ENCODE measurements at regions not wholly inside any gene's neighbourhood (a gene's known extent, or its start where the extent isn't known, plus 50 kb on each side); places are given as distances from the start of the nearest gene placed in this dataset.
A peak's percentile ranks its signal among the peaks of the same experiment; 100 is the strongest.

GRCh38 chr6:113111550-113111949, 745.6 kb upstream of the MARCKS start:
- Histone ChIP-seq H3K4me3 (replicated peaks; ENCODE audit: insufficient read depth, low read length) (no peak overlapping the region), H3K27me3 (ENCODE audit: insufficient read depth, poor library complexity, severe bottlenecking) (no peaks in the 10 kb centered on the region), H3K27ac (replicated peaks) (no peak overlapping the region)
- DNase-seq (ENCODE audit: low read depth in 1 of 2, low spot score in 1 of 2), result no peak
- TF ChIP-seq GABPA (IDR thresholded peaks at IDR 0.05; ENCODE audit: low read depth) (no peak), REST (IDR thresholded peaks at IDR 0.05; ENCODE audit: insufficient replicate concordance, low read depth) (no peak), CTCF (IDR thresholded peaks at IDR 0.05; ENCODE audit: insufficient read depth, low read length) (no peak), POLR2AphosphoS5 (IDR thresholded peaks at IDR 0.05; ENCODE audit: low read depth) (no peak), SPI1 (IDR thresholded peaks at IDR 0.05; ENCODE audit: borderline replicate concordance, low read depth) (no peak)

- no peak for DNase-seq (ENCODE audit: low read depth in 1 of 2, low spot score in 1 of 2)
- no peaks in the 10 kb centered on the region for H3K27me3 ChIP-seq (ENCODE audit: insufficient read depth, poor library complexity, severe bottlenecking)
- TF ChIP-seq REST (IDR thresholded peaks at IDR 0.05; ENCODE audit: insufficient replicate concordance, low read depth), result no peak
- no peak overlapping the region for H3K27ac ChIP-seq (replicated peaks)
- H3K4me3 ChIP-seq (replicated peaks; ENCODE audit: insufficient read depth, low read length), result no peak overlapping the region
These were observed 745.1 kb upstream of the MARCKS start for GRCh38 chr6:113112086-113112485.

- peak in 1 of 2 experiments; percentile 10 for DNase-seq (ENCODE audit: low read depth in 1 of 2, low spot score in 1 of 2)
- Histone ChIP-seq H3K27me3 (ENCODE audit: insufficient read depth, poor library complexity, severe bottlenecking) (no peaks in the 10 kb centered on the region), H3K27ac (replicated peaks) (no peak overlapping the region), H3K4me3 (replicated peaks; ENCODE audit: insufficient read depth, low read length) (no peak overlapping the region)
- TF ChIP-seq REST (IDR thresholded peaks at IDR 0.05; ENCODE audit: insufficient replicate concordance, low read depth), result no peak
- TF ChIP-seq SPI1 (IDR thresholded peaks at IDR 0.05; ENCODE audit: borderline replicate concordance, low read depth), result peak; percentile 10; the same call in 1 of the 2 replicates
- no peak for TF ChIP-seq GABPA (IDR thresholded peaks at IDR 0.05; ENCODE audit: low read depth)
- no peak for TF ChIP-seq POLR2AphosphoS5 (IDR thresholded peaks at IDR 0.05; ENCODE audit: low read depth)
- no peak for TF ChIP-seq CTCF (IDR thresholded peaks at IDR 0.05; ENCODE audit: insufficient read depth, low read length)
These were observed 741.9 kb upstream of the MARCKS start for GRCh38 chr6:113115196-113115595.

GRCh38 chr6:113120224-113120581, 736.9 kb upstream of the MARCKS start:
- peak; percentile 32 to 50 for DNase-seq (ENCODE audit: low read depth in 1 of 2, low spot score in 1 of 2)
- Histone ChIP-seq H3K4me3 (replicated peaks; ENCODE audit: insufficient read depth, low read length) (no peak overlapping the region), H3K27me3 (ENCODE audit: insufficient read depth, poor library complexity, severe bottlenecking) (no peaks in the 10 kb centered on the region), H3K27ac (replicated peaks) (no peak overlapping the region)
- TF ChIP-seq SPI1 (IDR thresholded peaks at IDR 0.05; ENCODE audit: borderline replicate concordance, low read depth) (no peak), GABPA (IDR thresholded peaks at IDR 0.05; ENCODE audit: low read depth) (no peak), CTCF (IDR thresholded peaks at IDR 0.05; ENCODE audit: insufficient read depth, low read length) (no peak), POLR2AphosphoS5 (IDR thresholded peaks at IDR 0.05; ENCODE audit: low read depth) (no peak), REST (IDR thresholded peaks at IDR 0.05; ENCODE audit: insufficient replicate concordance, low read depth) (no peak)
